NCI-H1092 treated with DMSO at 0.1 percent for 48 hours (cell line): ENCODE measurements at regions not wholly inside any gene's neighbourhood (a gene's known extent, or its start where the extent isn't known, plus 50 kb on each side); places are given as distances from the start of the nearest gene placed in this dataset.
A peak's percentile ranks its signal among the peaks of the same experiment; 100 is the strongest.
"Not testable (repeated sequence)": the region's sequence is repeated elsewhere in the genome, so short reads cannot be mapped to it uniquely, and the experiment has no call there.

ENCODE experiments used
- DNase-seq: peaks from one replicate; lab custom pipeline; 2025; lab: John Stamatoyannopoulos, UW

GRCh38 chr6:104506429-104506828 is 353.3 kb downstream of the HACE1 start:
- no peak for DNase-seq

GRCh38 chr6:104505838-104506237 is 353.9 kb downstream of the HACE1 start:
- no peak for DNase-seq

- DNase-seq, result no peak
Observed at GRCh38 chr6:104500265-104500664, 359.5 kb downstream of the HACE1 start.

GRCh38 chr6:104486035-104486434 is 373.7 kb downstream of the HACE1 start:
- DNase-seq, result no peak

- DNase-seq, result no peak
Observed at GRCh38 chr6:104484626-104485025, 375.1 kb downstream of the HACE1 start.

- no peak for DNase-seq
Observed at GRCh38 chr6:104484191-104484590, 375.5 kb downstream of the HACE1 start.

- DNase-seq, result peak; percentile 1
Observed at GRCh38 chr6:104483225-104483834, 376.4 kb downstream of the HACE1 start.

- DNase-seq, result no peak
Observed at GRCh38 chr6:104477569-104477968, 382.1 kb downstream of the HACE1 start.

- DNase-seq, result no peak
Observed at GRCh38 chr6:104473021-104473429, 386.7 kb downstream of the HACE1 start.

- peak; percentile 40 for DNase-seq
Observed at GRCh38 chr6:104472021-104472901, 387.5 kb downstream of the HACE1 start.

GRCh38 chr6:104466306-104466705 is 393.4 kb downstream of the HACE1 start:
- no peak for DNase-seq

GRCh38 chr6:104462811-104463599 is 396.7 kb downstream of the HACE1 start:
- no peak for DNase-seq

GRCh38 chr6:104460738-104461483 is 398.8 kb downstream of the HACE1 start:
- DNase-seq, result no peak

- no peak for DNase-seq
Observed at GRCh38 chr6:104459543-104459942, 400.2 kb downstream of the HACE1 start.

GRCh38 chr6:104449918-104450317 is 409.8 kb downstream of the HACE1 start:
- no peak for DNase-seq

- not testable (repeated sequence) for DNase-seq
Observed at GRCh38 chr6:104446101-104447080, 413.3 kb downstream of the HACE1 start.

GRCh38 chr6:104434519-104434918 is 425.2 kb downstream of the HACE1 start:
- no peak for DNase-seq

GRCh38 chr6:104431096-104431495 is 428.6 kb downstream of the HACE1 start:
- no peak for DNase-seq

GRCh38 chr6:104428184-104428583 is 431.5 kb downstream of the HACE1 start:
- peak; percentile 25 for DNase-seq

GRCh38 chr6:104423691-104424090 is 436.0 kb downstream of the HACE1 start:
- DNase-seq, result no peak

- DNase-seq, result no peak
Observed at GRCh38 chr6:104421650-104422049, 438.1 kb downstream of the HACE1 start.
